Stimulated activated CD8-positive, alpha-beta memory T cell treated with anti-CD3 and anti-CD28 coated beads, Interleukin-4, amount 100 ng/mL, for 48 hours (primary cell): ENCODE measurements at regions not wholly inside any gene's neighbourhood (a gene's known extent, or its start where the extent isn't known, plus 50 kb on each side); places are given as distances from the start of the nearest gene placed in this dataset.
"Not testable (repeated sequence)": the region's sequence is repeated elsewhere in the genome, so short reads cannot be mapped to it uniquely, and the experiment has no call there.

Source experiments
- DNase-seq: peaks from one replicate; pipeline ENCODE4 v3.0.0-alpha.2; 2020

DNA sequence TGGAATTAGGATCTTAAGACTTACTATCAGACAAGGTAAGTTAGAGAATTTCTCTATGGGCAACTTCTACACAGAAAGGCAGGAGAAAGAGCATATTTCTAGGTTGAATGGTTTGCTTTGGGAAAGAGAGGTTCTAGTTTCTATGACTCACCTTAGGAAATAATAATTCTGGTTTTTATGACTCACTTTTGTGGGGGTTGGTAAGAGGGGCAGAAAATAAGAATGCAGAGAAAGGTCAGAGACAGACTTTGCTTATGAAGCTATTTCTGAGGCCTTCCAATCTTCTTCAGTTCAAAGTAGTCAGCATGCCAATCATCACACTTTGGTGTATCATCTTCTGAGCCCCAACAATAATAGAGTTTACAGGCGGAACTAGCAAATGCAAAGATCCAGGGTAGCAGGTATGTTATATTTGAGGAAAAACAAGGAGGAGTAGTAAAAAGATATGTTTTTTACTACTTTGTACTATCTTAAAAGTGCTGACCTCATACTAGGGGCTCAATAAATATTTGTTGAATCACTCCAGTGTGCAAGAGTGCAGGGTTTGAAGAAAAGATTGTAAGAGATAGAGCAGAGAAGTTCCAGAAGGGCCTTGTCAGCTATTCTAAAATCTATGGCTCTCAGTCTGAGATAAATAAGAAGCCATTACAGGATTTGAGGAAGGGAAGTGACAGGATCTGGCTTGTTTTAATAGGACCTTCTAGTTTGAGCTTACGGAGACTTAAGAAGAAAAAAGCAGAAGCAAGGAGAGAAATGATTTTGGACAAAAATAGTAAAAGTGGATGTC is 56.7 kb upstream of the LRFN5 start:
- no peak for DNase-seq

DNA sequence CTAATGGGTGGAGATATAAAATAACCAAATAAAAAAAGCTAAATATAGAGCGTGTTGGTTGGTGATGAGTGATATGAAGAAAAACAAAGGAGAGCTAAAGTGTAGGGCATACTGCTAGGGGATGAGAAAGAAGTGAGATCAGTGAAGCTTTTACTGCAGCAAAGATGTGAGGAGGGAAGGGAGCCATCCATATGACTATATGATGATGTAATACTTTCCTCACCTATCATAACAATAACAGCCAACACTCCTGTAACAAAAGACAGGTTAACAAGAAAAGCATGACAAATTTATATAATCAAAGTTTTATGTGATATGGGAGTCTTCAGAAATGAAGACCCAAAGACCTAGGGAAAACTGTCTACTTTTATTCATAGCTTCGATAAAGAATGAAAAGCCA is 57.4 kb upstream of the LRFN5 start:
- no peak for DNase-seq

DNA sequence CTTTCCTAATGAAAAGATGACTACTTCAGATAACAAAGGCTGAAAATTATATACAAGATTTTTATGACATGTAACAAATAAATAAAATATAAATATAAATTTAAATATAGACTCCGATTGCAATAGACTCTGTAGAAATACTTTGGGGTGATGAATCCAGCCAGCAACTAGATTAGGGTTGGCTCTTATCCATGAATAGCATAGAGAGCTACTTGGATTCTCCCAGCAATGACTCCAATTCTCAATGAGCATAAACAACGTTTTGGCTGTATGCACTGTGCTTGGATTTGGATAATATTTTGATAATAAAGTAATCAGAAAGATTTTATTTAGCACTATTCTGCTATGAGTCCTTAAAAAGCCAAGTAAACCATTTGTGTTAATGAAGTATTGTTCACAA is 58.0 kb upstream of the LRFN5 start:
- no peak for DNase-seq

- no peak for DNase-seq
Measured at GRCh38 chr14:41541333-41541732, 65.3 kb upstream of the LRFN5 start.

DNA sequence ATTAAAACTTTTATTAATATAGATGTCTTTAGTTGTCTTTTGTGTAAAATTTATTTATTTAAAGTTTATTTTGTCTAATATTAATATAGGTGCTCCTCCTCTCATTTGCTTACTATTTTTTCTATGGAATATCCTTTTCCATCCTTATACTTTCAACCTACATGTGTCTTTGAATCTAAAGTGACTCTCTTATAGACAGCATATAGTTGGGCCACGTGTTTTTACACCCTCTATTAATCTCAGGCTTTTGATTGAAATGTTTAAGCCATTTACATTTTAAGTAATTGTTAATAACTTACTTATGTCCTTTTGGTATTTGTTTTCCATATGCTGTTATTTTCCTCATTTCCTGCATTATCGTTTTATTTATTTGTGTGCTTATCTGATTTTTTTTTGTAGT is 74.4 kb upstream of the LRFN5 start:
- no peak for DNase-seq

DNA sequence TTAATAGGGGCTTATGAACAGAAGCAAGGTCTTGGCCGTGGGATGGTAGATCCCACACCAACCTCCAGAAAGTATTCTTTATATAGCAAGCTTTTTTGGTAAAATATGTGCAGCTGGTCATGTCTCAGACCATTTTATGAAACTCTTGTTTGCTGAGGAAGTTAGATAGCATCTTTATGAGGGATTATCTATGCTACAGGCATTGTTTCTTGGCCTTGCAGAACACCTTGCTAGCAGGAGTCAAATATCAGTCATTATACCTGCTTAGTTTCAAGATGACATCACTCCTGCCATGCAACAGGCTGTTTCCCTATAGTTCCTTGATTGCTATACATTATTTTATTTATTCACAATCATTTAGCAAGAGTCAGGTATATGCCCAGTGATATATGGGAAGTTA is 84.8 kb upstream of the LRFN5 start:
- no peak for DNase-seq

DNA sequence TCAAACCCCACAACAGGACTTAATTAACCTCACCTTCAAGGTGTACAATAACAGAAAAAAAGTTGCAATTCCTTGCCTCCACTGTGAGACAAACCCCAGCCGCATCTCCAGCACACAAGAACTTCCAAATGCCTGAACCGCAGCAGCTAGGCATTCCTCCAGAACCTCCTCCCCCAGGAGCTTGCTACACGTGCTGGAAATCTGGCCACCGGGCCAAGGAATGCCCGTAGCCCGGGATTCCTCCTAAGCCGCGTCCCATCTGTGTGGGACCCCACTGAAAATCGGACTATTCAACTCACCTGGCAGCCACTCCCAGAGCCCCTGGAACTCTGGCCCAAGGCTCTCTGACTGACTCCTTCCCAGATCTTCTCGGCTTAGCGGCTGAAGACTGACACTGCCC is 88.6 kb upstream of the LRFN5 start:
- not testable (repeated sequence) for DNase-seq

GRCh38 chr14:41506552-41506951 is 100.1 kb upstream of the LRFN5 start:
- no peak for DNase-seq

GRCh38 chr14:41505491-41505890 is 101.2 kb upstream of the LRFN5 start:
- no peak for DNase-seq

- no peak for DNase-seq
Measured at GRCh38 chr14:41498959-41499358, 107.7 kb upstream of the LRFN5 start.

DNA sequence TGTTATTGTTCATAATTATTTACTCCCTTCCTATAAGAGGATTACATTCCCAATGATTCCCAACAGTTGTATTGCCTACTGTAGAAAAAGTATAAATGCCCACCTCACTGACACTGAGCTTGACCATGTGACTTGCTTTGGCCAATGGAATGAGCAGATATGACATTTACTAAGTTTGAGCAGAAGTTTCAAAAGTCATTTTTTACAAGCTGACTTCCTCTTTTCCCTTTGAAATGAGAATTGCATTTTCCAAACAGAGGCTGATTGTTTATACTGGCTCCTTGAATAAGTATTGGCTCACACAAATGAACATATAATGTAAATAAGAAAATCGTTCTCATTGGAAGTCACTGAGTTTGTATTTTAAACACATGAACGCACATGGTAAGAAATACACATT is 116.4 kb upstream of the LRFN5 start:
- DNase-seq = no peak

DNA sequence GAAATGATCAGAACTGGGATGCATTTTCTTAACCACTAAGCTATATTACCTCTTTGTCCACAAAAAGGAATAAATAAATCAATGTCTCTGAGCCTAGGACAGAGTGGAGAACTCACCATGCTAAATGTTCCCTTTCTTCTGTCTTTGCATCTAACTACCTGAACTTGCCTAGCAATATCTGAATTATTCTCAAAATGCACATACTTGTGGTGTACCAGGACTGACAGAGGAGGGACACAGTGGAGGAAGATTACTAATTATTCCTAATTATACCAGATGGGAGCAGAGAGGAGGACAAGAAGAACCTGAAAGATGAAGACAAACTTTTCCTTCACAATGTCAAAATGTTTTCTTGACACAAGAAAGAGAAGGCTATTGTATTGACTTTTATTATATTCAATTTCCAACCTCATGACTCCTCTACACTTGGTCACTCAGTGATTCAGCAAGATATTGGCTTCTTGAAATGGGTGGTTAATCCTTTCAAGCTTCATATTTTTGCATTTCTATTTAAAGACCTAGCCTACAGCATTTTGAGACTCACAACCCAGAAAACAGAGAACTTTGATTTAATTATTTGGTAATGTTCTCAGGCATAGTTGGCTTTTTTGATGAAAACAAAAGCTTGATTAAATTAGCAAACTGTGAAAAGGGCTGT is 117.2 kb upstream of the LRFN5 start:
- DNase-seq = no peak

GRCh38 chr14:41488401-41488800 is 118.3 kb upstream of the LRFN5 start:
- DNase-seq = no peak

DNA sequence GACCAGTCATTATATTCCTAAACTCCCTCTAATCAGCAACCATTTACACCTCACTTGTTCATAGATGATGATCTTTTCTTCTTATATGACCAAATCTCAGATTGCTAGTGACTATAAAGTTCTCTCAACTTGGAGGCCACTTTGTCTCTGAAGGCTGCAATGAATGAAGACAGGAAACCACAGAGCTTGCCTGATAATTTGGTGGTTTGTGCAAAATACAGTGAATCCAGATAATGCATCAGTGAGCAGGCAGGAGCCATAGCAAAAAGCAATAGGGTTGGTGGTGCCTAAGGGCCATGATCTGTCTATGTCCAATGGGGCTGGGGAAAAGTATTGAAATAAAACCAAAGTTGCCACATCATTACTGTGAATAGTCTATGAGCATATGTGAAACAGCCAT is 123.8 kb upstream of the LRFN5 start:
- no peak for DNase-seq

GRCh38 chr14:41476526-41476925 is 130.2 kb upstream of the LRFN5 start:
- DNase-seq = no peak

GRCh38 chr14:41461380-41461779 is 145.3 kb upstream of the LRFN5 start:
- no peak for DNase-seq

- DNase-seq = no peak
Measured at GRCh38 chr14:41457393-41457792, 149.3 kb upstream of the LRFN5 start.

DNA sequence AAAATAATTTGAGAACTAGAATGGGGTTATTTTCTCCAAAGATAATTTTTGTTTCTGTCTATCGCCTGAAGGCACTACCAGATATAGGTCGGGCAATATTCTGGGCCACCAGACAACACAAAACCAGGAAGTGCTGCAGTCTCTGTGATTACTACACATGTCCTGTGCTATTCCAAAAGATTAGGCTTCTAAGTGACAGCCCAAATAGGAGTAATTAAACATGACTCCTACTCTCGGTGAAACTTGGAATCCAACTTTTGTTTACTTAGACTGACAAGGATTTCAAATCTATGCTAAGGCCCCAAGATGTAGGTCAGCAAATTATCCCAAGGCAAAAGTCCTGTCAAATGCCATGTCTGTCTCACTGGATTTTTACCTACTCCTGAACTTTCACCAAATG is 157.6 kb upstream of the LRFN5 start:
- DNase-seq = no peak

DNA sequence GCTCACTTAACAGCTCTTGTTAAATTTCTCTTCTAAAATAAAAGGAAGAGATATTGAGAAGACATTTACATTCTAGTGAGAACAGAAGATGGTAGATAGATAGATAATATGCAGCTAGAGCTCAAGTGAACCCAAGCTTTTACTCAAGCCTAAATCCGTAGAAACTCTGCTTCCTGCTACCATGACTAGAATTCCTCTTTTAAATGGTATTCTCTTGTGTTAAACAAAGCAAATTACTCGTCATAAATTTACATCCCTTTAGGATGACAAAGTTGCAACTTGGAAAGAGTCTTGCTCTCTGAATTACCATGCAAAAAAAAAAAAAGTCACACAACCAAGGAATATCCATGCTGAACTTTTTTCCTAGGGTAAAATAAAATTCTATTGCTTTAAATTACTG is 160.7 kb upstream of the LRFN5 start:
- no peak for DNase-seq

DNA sequence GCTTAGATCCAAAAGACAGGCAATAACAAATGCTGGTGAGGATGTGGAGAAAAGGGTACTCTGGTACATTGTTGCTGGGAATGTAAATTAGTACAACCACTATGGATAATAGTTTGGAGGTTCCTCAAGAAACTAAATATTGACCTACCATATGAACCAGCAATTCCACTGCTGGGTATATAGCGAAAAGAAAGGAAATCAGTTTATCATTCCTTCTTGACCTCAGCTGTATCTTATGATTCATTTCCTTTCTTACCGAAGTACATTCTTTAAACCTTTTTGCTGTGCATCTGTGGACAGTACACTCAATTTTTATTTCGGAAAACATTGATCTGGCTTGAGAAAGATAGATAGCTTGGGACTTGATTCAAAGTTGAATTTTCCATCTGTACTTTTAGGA is 183.2 kb upstream of the LRFN5 start:
- no peak for DNase-seq

GRCh38 chr14:41421308-41421707 is 185.4 kb upstream of the LRFN5 start:
- not testable (repeated sequence) for DNase-seq

DNA sequence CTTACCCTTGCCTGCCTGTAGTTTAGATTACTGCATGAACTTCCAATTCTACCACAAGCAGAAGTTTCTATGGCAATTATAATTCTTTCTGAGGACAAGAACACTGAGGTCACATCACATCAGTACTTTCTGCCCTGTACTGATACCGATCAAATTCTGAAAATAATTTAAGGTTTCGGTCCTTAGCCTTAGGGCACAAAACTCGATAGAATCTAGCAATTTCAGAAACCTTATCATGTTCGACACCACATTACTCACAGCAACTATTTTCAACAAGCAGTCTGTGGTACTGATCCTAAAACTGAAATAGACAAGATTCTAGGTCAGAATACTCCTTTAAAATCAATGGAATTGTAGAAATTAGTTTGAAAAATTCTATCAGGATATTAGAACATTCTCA is 187.0 kb upstream of the LRFN5 start:
- no peak for DNase-seq

- DNase-seq = no peak
Measured at GRCh38 chr14:41418851-41419250, 187.8 kb upstream of the LRFN5 start.

DNA sequence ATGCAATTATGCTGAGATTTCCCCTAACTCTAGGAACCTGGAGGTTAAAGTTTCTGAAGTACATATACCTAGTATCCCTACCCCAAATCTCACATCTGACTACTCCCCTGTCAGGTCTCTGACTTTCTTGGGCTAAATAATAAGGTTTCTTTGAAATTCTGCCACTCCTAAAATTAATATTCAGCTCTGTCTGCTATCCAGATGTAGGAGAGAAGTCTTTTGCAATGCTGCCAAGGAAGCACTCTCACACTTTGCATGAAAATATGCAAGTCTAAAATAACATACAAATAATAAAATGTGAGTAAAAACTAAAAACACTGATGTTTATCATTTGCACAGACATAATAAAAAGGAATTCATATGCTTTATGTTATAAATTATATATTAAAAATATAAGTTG is 196.9 kb upstream of the LRFN5 start:
- no peak for DNase-seq

DNA sequence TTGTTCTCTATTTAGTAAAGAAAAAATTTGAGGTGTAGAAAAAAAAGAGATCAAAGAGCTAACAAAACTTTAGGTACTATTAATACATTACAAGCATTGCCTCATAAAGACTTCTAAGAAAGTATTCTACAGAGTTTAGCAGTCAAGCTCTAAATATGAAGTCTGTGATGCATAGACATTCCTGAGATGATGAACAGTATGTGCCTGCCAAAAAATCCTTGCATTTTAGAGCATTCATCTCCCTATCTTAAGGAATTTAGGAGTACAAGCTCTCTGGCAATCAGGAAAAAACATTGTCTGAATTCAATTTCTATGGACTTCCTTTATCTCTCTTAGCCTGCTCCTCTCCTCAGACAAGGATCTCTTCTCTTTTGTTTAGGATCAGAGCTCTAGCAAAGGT is 202.6 kb upstream of the LRFN5 start:
- DNase-seq = no peak
